ENCODE measurements at regions not wholly inside any gene's neighbourhood (a gene's known extent, or its start where the extent isn't known, plus 50 kb on each side); places are given as distances from the start of the nearest gene placed in this dataset.
"Not testable (repeated sequence)": the region's sequence is repeated elsewhere in the genome, so short reads cannot be mapped to it uniquely, and the experiment has no call there.

- intact Hi-C loops (cut with DNase I) = no loop called here
- H3K27me3 ChIP-seq = no peaks in the 10 kb centered on the region
- no peak for TF ChIP-seq POLR2A (IDR thresholded peaks at IDR 0.05)
- H3K36me3 ChIP-seq = no peaks in the 10 kb centered on the region
- H3K27ac ChIP-seq = no peak overlapping the region
- H3K9me3 ChIP-seq = peaks cover 13% of the 10 kb centered on the region
- no peak for DNase-seq (ENCODE audit: extremely low spot score in 2 of 2)
- no peak overlapping the region for H3K4me3 ChIP-seq
- no peaks in the 10 kb centered on the region for H3K4me1 ChIP-seq
Observed at GRCh38 chr7:20491284-20491683, 124.2 kb upstream of the ABCB5 start.

- TF ChIP-seq CTCF (IDR thresholded peaks at IDR 0.05) (no peak), POLR2AphosphoS5 (IDR thresholded peaks at IDR 0.05; ENCODE audit: insufficient read depth in 1 of 2, low read depth in 1 of 2) (no peak), POLR2A (IDR thresholded peaks at IDR 0.05) (no peak)
- Histone ChIP-seq H3K9me3 (no peaks in the 10 kb centered on the region), H3K27me3 (no peaks in the 10 kb centered on the region), H3K4me3 (no peak overlapping the region), H3K27ac (no peak overlapping the region), H3K4me1 (no peaks in the 10 kb centered on the region), H3K36me3 (no peaks in the 10 kb centered on the region)
- DNase-seq (ENCODE audit: extremely low spot score in 2 of 2) = no peak
- intact Hi-C loops (cut with DNase I) = no loop called here
Observed at GRCh38 chr7:20494566-20494965, 120.9 kb upstream of the ABCB5 start.

GRCh38 chr7:20501473-20501872 is 114.0 kb upstream of the ABCB5 start:
- H3K27me3 ChIP-seq; DNase-seq (ENCODE audit: extremely low spot score in 2 of 2); H3K4me3 ChIP-seq; intact Hi-C loops (cut with DNase I); H3K4me1 ChIP-seq; H3K9me3 ChIP-seq; H3K36me3 ChIP-seq; H3K27ac ChIP-seq: not testable (repeated sequence)

GRCh38 chr7:20503278-20503950 is 112.1 kb upstream of the ABCB5 start:
- Histone ChIP-seq H3K36me3 (no peaks in the 10 kb centered on the region), H3K9me3 (no peaks in the 10 kb centered on the region), H3K27me3 (no peaks in the 10 kb centered on the region), H3K4me3 (no peak overlapping the region), H3K27ac (no peak overlapping the region), H3K4me1 (no peaks in the 10 kb centered on the region)
- TF ChIP-seq POLR2AphosphoS5 (IDR thresholded peaks at IDR 0.05; ENCODE audit: insufficient read depth in 1 of 2, low read depth in 1 of 2) (no peak), POLR2A (IDR thresholded peaks at IDR 0.05) (no peak), CTCF (IDR thresholded peaks at IDR 0.05) (no peak)
- DNase-seq (ENCODE audit: extremely low spot score in 2 of 2) = no peak
- intact Hi-C loops (cut with DNase I) = no loop called here

- Histone ChIP-seq H3K27me3 (no peaks in the 10 kb centered on the region), H3K36me3 (no peaks in the 10 kb centered on the region)
- no peak for TF ChIP-seq CTCF (IDR thresholded peaks at IDR 0.05)
- TF ChIP-seq POLR2A (IDR thresholded peaks at IDR 0.05) = no peak
- TF ChIP-seq POLR2AphosphoS5 (IDR thresholded peaks at IDR 0.05; ENCODE audit: insufficient read depth in 1 of 2, low read depth in 1 of 2) = no peak
Observed at GRCh38 chr7:20504060-20504459, 111.4 kb upstream of the ABCB5 start.

GRCh38 chr7:20506175-20506574 is 109.3 kb upstream of the ABCB5 start:
- Histone ChIP-seq H3K9me3 (no peaks in the 10 kb centered on the region), H3K36me3 (no peaks in the 10 kb centered on the region), H3K4me3 (no peak overlapping the region), H3K4me1 (no peaks in the 10 kb centered on the region), H3K27ac (no peak overlapping the region), H3K27me3 (no peaks in the 10 kb centered on the region)
- intact Hi-C loops (cut with DNase I) = no loop called here
- TF ChIP-seq CTCF (IDR thresholded peaks at IDR 0.05) (no peak), POLR2A (IDR thresholded peaks at IDR 0.05) (no peak), POLR2AphosphoS5 (IDR thresholded peaks at IDR 0.05; ENCODE audit: insufficient read depth in 1 of 2, low read depth in 1 of 2) (no peak)
- no peak for DNase-seq (ENCODE audit: extremely low spot score in 2 of 2)

More at GRCh38 chr7:20504060-20504459, 111.4 kb upstream of the ABCB5 start:
- intact Hi-C loops (cut with DNase I) = no loop called here
- no peak overlapping the region for H3K4me3 ChIP-seq
- no peak for DNase-seq (ENCODE audit: extremely low spot score in 2 of 2)
- no peak overlapping the region for H3K27ac ChIP-seq
- H3K4me1 ChIP-seq = no peaks in the 10 kb centered on the region
- H3K9me3 ChIP-seq = no peaks in the 10 kb centered on the region

All from vagina (tissue), 2 donors.